ENCODE measurements at regions not wholly inside any gene's neighbourhood (a gene's known extent, or its start where the extent isn't known, plus 50 kb on each side); places are given as distances from the start of the nearest gene placed in this dataset.

DNA sequence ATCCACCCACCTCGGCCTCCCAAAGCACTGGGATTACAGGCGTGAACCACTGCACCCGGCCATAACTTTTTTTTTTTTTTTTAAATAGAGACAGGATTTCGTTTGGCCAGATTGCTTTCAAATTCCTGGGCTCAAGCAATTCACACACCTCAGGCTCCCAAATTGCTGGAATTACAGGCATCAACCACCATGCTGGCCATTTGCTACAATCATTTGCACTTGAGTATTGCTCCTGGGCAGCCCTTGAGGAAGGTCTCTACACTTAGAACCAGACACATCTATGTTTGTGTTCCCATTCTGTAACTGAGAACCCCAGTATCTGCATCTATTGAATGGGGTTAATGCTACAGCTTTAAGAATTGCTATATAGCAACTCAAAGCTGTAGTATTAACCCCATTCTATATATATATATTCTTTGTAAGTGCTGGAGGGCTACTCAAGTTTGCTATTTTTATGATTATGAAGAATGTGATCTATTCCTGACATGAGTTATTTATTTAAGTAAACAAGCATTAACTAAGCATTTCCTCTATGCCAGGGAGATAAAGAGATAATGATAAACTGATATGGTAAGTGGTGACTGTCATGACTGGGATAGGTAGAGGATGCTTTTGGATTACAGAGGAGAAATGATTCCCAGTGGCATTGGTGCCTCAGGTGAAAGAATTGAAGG lies 496.5 kb upstream of the TNC start:
- whole genome bisulfite sequencing, 3 donors, result 76 to 78% (median 76%) methylated on average over 4 of the region's 4 CpGs

DNA sequence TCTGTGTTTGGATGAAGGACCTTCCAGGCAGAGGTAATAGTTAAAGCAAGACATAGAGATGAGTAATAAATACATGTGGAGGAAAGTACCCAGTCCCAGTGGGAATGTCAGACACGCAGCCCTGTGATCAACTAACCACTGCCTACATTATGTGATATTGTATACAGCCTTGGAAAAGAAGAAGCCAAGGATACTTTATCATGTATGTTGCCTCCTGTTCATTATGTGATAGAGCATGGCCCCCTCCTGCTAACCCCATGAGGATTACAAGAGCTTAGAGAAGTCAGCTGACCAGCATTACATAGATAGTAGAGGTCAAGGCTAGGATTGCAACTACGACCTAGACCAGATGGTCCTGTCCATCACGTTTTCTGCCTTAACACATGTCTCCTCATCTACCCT lies 497.0 kb upstream of the TNC start:
- Histone ChIP-seq H3K36me3 (no peaks in the 10 kb centered on the region), H3K27ac (no peak overlapping the region), H3K4me3 (no peak overlapping the region), H3K9me3 (peaks cover 0 to 3% of the 10 kb centered on the region in 2 donors), H3K4me1 (ENCODE audit: insufficient read depth) (no peaks in the 10 kb centered on the region), H3K27me3 (no peaks in the 10 kb centered on the region)
- TF ChIP-seq POLR2A (IDR thresholded peaks at IDR 0.05), result no peak
- no peak for TF ChIP-seq EP300 (IDR thresholded peaks at IDR 0.05)
- TF ChIP-seq, protein P1, sequence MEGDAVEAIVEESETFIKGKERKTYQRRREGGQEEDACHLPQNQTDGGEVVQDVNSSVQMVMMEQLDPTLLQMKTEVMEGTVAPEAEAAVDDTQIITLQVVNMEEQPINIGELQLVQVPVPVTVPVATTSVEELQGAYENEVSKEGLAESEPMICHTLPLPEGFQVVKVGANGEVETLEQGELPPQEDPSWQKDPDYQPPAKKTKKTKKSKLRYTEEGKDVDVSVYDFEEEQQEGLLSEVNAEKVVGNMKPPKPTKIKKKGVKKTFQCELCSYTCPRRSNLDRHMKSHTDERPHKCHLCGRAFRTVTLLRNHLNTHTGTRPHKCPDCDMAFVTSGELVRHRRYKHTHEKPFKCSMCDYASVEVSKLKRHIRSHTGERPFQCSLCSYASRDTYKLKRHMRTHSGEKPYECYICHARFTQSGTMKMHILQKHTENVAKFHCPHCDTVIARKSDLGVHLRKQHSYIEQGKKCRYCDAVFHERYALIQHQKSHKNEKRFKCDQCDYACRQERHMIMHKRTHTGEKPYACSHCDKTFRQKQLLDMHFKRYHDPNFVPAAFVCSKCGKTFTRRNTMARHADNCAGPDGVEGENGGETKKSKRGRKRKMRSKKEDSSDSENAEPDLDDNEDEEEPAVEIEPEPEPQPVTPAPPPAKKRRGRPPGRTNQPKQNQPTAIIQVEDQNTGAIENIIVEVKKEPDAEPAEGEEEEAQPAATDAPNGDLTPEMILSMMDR (IDR thresholded peaks at IDR 0.05), result no peak
- intact Hi-C loops (cut with DNase I), result no loop called here
- 34 to 49% (median 39%) methylated on average over 3 of the region's 3 CpGs for WGBS, 3 donors
- DNase-seq, result no peak

More for the DNA sequence above, 496.5 kb upstream of the TNC start:
- Histone ChIP-seq H3K27me3 (no peaks in the 10 kb centered on the region), H3K4me3 (no peak overlapping the region), H3K9me3 (peaks cover 0 to under 1% of the 10 kb centered on the region in 2 donors), H3K36me3 (no peaks in the 10 kb centered on the region), H3K4me1 (ENCODE audit: insufficient read depth) (no peaks in the 10 kb centered on the region), H3K27ac (no peak overlapping the region)
- DNase-seq, result no peak
- intact Hi-C loops (cut with DNase I), result no loop called here
- no peak for TF ChIP-seq POLR2A (IDR thresholded peaks at IDR 0.05)
- TF ChIP-seq, protein P1 (IDR thresholded peaks at IDR 0.05), result no peak
- no peak for TF ChIP-seq EP300 (IDR thresholded peaks at IDR 0.05)

DNA sequence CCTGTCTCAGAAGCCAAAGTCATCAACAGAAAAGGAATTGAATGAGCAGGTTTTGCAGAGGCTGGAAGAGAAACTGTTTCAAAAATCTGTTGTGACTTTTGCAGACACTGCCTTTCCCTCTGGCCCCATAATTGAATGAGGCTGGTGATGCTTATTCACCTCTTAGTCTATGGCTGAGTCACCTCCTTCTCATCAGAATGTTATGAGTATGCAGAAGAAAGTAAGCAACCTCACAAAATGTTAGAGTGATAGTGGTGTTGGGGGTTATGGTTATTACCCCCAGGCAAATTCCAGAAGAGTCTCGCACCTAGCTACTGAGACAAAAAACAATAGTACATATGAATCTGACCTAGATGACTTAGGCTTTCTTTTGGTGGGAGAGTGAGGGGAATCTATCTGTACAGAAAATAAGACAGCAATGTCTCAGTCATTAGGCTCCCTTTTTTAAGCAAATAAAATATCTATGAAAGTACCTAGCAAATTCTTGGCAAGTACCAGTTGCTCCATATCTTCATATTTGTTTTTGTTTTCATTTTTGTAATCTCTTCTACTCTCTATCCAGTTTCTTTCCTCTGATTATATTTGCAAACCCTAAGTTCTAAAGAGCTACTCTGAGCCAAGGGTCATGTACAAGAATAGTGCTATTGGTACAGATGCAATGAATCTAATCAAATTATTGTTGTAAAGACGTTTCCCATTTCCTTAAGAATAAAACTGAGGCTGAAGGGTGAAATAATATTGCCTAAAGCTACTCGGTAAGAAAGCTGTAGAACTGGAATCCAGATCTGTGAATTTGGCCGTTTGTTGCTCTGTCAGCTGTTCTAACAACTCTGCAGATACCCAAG lies 498.1 kb upstream of the TNC start:
- no peak overlapping the region for H3K4me3 ChIP-seq
- H3K36me3 ChIP-seq, result no peaks in the 10 kb centered on the region
- no peaks in the 10 kb centered on the region for H3K27me3 ChIP-seq
- intact Hi-C loops (cut with DNase I), result no loop called here
- no peak for DNase-seq
- H3K4me1 ChIP-seq (ENCODE audit: insufficient read depth), result no peaks in the 10 kb centered on the region
- no peak overlapping the region for H3K27ac ChIP-seq
- peaks cover 0 to 3% of the 10 kb centered on the region in 2 donors for H3K9me3 ChIP-seq
- 40 to 54% (median 45%) methylated on average over 4 of the region's 4 CpGs for WGBS, 3 donors
- TF ChIP-seq, protein P1 (IDR thresholded peaks at IDR 0.05), result no peak
- TF ChIP-seq POLR2A (IDR thresholded peaks at IDR 0.05) (no peak), EP300 (IDR thresholded peaks at IDR 0.05) (no peak)

DNA sequence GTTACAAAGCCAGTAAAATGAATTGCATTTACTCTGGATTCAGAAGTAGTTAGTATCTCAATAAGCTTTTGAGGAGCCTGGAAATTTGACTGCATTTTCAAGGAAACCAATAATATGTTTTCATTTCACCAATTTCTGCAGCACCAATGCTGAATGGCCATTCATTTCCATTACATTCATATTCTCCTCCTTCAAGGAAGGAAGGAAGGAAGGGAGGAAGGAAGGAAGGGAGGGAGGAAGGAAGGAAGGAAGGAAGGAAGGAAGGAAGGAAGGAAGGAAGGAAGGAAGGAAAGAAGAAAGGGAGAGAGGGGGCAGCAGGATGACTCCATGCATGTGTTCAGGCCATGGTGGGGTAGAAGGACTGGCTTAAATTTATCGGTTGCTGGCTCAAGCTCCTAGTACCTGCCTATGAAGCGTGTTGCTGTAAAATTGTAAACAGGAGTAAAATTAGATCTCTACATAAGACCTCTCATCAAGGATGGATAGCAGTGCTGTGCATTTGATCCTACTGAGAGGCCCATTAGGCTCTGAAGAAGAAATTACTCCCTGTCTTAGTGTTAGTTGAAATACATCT lies 498.8 kb upstream of the TNC start:
- no peak overlapping the region for H3K27ac ChIP-seq
- TF ChIP-seq POLR2A (IDR thresholded peaks at IDR 0.05) (no peak), EP300 (IDR thresholded peaks at IDR 0.05) (no peak)
- TF ChIP-seq, protein P1 (IDR thresholded peaks at IDR 0.05), result no peak
- H3K36me3 ChIP-seq, result no peaks in the 10 kb centered on the region
- no peaks in the 10 kb centered on the region for H3K4me1 ChIP-seq (ENCODE audit: insufficient read depth)
- H3K4me3 ChIP-seq, result no peak overlapping the region
- 87 to 98% (median 92%) methylated on average over 2 of the region's 2 CpGs for WGBS, 3 donors
- no peak for DNase-seq
- intact Hi-C loops (cut with DNase I), result no loop called here
- peaks cover 0 to 3% of the 10 kb centered on the region in 2 donors for H3K9me3 ChIP-seq
- H3K27me3 ChIP-seq, result no peaks in the 10 kb centered on the region
